ACHN (cell line): ENCODE measurements at regions not wholly inside any gene's neighbourhood (a gene's known extent, or its start where the extent isn't known, plus 50 kb on each side); places are given as distances from the start of the nearest gene placed in this dataset.
"Not testable (repeated sequence)": the region's sequence is repeated elsewhere in the genome, so short reads cannot be mapped to it uniquely, and the experiment has no call there.

Source experiments
- DNase-seq: peaks from one replicate; pipeline ENCODE4 v3.0.0-alpha.2; 2015
- in situ Hi-C: cut with HindIII; loops from 2 replicates; pipeline ENCODE4 v1.10.0; 2017; ENCODE audit warnings: low sequenced_read_pairs, low pct_ligation_motif_present, low pct_unique_long_range_greater_than_20kb

- DNase-seq: no peak
- in situ Hi-C loops: no loop called here
Observed at GRCh38 chr15:46956456-46956855, 760.8 kb upstream of the SEMA6D start.

DNA sequence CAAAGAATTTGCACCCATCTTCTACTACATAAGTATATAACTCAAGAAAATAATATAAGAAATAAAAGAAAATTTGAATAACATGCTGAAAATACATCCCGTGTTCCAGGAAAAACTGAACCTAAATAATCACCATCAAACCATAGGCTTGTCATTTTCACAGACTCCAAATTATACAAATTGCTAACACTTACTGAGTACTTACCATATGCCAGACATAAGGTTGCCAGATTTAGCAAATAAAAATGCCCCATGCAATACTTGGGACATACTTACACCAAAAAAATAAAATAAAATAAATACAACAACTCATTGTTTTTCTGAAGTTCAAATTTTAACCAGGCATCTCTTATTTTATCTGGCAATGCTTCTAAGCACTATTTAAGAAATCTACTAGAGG, 760.4 kb upstream of the SEMA6D start:
- DNase-seq: no peak
- in situ Hi-C loops: no loop called here

DNA sequence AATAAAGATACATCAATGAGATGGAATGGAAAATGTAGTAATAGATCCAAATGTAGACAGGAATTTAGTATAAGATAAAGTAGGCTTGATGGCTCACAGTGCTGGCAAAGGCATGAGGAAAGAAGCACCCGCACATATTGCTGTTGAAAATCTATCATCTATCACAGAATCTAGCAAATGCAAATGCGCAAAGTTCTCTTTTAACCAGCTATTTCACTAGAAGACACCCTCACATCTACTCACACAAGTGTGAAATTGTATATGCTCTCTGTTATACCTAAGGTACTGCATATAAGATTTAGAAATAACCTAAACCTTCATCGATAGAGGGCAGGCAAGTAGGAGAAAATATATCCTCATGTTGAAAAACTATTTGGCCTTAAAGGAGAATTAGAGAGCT, 756.7 kb upstream of the SEMA6D start:
- no peak for DNase-seq
- in situ Hi-C loops: no loop called here

- no peak for DNase-seq
- in situ Hi-C loops: no loop called here
Observed at GRCh38 chr15:46961795-46962194, 755.5 kb upstream of the SEMA6D start.

- in situ Hi-C loops: not testable (repeated sequence)
Observed at GRCh38 chr15:46988055-46988454, 729.2 kb upstream of the SEMA6D start.

GRCh38 chr15:46996359-46996758, 720.9 kb upstream of the SEMA6D start:
- no peak for DNase-seq
- in situ Hi-C loops: no loop called here

More at GRCh38 chr15:46988055-46988454, 729.2 kb upstream of the SEMA6D start:
- not testable (repeated sequence) for DNase-seq

DNA sequence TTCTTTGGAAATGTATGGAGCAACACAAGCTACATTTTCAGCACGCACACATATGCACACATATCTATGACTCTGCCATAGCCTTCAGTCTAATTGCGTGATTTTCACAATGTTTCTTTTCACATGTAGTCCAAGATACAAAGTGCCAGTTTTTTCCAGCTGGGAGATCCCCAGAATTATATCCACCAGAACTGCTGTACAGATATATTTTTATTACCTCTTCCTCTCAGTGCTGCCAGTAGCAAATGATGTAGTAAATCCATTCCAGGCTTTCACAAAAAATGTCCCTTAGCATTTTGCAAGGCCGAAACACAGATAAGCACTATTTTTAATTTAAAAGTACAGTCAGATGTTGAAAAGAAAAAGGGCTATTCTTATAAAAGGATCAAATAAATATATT, 719.8 kb upstream of the SEMA6D start:
- in situ Hi-C loops: no loop called here
- DNase-seq: no peak

DNA sequence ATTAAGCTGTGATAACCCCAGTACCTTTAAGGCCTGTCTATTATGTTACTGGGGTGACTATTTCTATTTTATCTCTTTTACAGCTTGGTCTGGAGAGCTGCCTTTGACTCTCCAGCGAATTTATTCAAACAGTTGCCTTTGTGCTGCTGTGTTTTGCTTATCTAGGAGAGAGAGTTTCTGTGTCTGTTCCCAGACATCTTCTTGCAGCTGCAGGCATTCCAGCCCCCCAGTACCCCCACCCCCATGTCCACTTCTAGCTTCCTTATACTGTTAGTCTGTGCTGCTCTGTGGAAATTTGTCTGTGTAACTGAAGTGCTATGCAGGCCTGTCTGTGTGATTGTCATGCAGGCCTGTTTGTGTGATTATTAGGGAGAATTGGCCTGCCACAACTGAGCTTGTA, 713.7 kb upstream of the SEMA6D start:
- in situ Hi-C loops: no loop called here
- no peak for DNase-seq

DNA sequence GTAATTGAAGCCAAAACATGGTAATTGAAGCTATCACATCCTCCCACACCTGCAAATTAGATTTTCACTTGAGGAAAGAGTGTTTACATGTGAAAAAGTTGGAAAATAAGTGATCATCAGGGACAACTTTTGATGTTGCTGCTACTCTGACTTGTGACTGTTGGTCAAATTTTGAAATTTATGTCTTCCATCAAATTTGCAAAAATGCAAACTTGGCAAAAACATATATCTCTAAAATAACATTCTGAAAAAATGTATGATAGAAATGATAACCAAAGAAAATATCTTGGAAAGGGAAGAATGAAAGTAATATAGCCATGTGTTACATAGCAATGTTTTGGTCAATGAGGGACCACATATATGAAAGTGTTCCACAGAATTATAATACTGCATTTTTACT, 703.9 kb upstream of the SEMA6D start:
- in situ Hi-C loops: no loop called here
- DNase-seq: no peak

GRCh38 chr15:47027322-47027946, 689.9 kb upstream of the SEMA6D start:
- no peak for DNase-seq
- in situ Hi-C loops: no loop called here

DNA sequence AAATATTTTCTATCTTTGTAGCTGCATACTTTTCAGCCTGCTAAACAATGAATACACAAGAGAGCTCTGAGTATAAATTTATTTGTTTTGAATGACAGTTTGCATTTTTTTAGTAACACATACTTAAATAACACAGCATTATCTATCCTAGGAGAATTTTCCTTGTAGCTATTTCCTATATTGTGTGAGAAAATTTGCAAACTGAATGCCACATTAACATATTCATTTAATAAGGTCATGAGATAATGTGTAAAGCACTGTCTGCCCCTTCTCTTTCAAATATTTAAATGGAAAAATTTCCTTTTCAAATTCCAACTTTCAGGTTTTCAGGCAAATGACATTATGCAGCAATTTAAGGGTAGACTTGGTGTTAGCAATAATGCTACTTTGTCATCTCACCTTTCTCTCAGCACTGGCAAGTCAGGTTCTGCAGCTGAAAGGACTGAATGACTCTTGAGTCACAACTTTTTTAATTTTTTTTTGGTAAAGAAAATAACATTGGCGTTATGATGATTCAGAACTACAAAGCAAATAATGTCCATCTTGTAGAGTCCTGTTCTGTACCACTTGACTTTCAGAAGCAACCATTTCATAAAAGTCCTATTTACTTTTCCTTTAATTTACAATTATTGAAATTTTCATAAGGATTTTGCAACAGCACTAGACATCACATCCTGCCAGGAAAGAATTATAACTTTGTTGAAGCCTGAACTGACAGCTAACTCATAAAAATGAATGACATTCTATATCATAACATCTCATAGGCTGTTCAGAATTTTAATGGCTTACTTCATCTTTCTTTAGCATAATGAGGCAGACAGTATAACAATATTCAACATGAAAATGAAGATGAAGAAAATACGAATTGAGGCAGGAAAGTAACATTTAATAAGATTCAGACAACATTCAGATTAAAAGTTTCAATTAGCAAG, 681.6 kb upstream of the SEMA6D start:
- in situ Hi-C loops: no loop called here
- no peak for DNase-seq

GRCh38 chr15:47037003-47037402, 680.3 kb upstream of the SEMA6D start:
- in situ Hi-C loops: no loop called here
- no peak for DNase-seq

GRCh38 chr15:47039225-47039624, 678.1 kb upstream of the SEMA6D start:
- DNase-seq: no peak
- in situ Hi-C loops: no loop called here

- DNase-seq: no peak
- in situ Hi-C loops: no loop called here
Observed at GRCh38 chr15:47041301-47041700, 676.0 kb upstream of the SEMA6D start.

DNA sequence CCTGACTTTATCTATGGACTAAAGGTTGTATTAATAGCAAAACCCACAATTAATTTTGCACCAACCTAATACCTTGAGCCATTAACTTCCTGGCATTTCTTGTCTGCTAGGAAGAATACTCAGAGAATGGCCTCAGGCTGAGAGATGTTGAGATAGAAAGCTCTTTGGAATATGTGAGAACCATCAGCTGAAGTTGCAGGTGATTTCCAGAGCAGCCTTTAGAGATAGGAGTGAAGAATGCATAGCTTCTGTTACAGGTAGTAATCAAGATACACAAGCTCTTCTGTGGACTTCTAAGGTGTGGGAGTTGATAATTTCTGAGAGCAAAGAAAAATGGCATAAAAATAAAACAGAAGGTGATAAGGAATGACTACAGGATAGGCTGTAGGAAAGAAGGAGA, 669.3 kb upstream of the SEMA6D start:
- DNase-seq, in situ Hi-C loops: not testable (repeated sequence)

- DNase-seq: no peak
- in situ Hi-C loops: no loop called here
Observed at GRCh38 chr15:47066392-47066791, 650.9 kb upstream of the SEMA6D start.

- in situ Hi-C loops, DNase-seq: not testable (repeated sequence)
Observed at GRCh38 chr15:47077846-47078245, 639.5 kb upstream of the SEMA6D start.

DNA sequence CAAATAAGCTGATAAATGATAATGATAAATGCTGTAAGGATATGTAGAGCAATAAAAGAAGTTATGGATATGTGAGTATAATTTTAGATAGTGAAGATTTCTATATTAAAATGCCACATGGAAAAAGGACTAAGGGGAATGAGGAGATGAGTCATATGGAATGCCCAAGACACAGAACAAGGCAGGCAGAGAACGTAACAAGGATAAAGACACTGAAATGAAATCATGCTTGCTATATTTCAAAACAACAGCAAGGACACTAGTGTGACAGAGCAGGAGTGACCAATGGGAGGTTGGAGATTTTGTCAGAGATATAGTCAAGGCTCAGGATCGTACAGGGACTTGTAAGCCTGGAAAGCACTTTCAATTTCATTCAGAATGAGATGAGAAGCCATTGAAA, 621.5 kb upstream of the SEMA6D start:
- no peak for DNase-seq
- in situ Hi-C loops: no loop called here

- in situ Hi-C loops, DNase-seq: not testable (repeated sequence)
Observed at GRCh38 chr15:47098526-47098925, 618.8 kb upstream of the SEMA6D start.

GRCh38 chr15:47099801-47100200, 617.5 kb upstream of the SEMA6D start:
- in situ Hi-C loops, DNase-seq: not testable (repeated sequence)
